Stimulated activated CD4-positive, alpha-beta T cell treated with anti-CD3 and anti-CD28 coated beads, Interleukin-4, amount 100 ng/mL, for 1 hour (primary cell): ENCODE measurements at regions not wholly inside any gene's neighbourhood (a gene's known extent, or its start where the extent isn't known, plus 50 kb on each side); places are given as distances from the start of the nearest gene placed in this dataset.

ENCODE experiments used
- DNase-seq: peaks from one replicate; pipeline ENCODE4 v3.0.0-alpha.2; 2020

GRCh38 chr19:30891051-30891450, 458.2 kb downstream of the TSHZ3 start:
- DNase-seq: no peak

- no peak for DNase-seq
These were observed 459.2 kb downstream of the TSHZ3 start for GRCh38 chr19:30890033-30890432.

GRCh38 chr19:30888937-30889336, 460.3 kb downstream of the TSHZ3 start:
- DNase-seq: no peak

- DNase-seq: no peak
These were observed 462.2 kb downstream of the TSHZ3 start for GRCh38 chr19:30887042-30887441.

GRCh38 chr19:30886222-30886621, 463.0 kb downstream of the TSHZ3 start:
- DNase-seq: no peak

GRCh38 chr19:30884146-30884812, 465.0 kb downstream of the TSHZ3 start:
- no peak for DNase-seq

- no peak for DNase-seq
These were observed 466.2 kb downstream of the TSHZ3 start for GRCh38 chr19:30883071-30883470.

GRCh38 chr19:30882411-30883005, 466.7 kb downstream of the TSHZ3 start:
- no peak for DNase-seq

GRCh38 chr19:30881930-30882329, 467.3 kb downstream of the TSHZ3 start:
- DNase-seq: no peak

GRCh38 chr19:30881281-30881680, 468.0 kb downstream of the TSHZ3 start:
- DNase-seq: no peak

- DNase-seq: no peak
These were observed 468.7 kb downstream of the TSHZ3 start for GRCh38 chr19:30880551-30880950.

- DNase-seq: no peak
These were observed 469.1 kb downstream of the TSHZ3 start for GRCh38 chr19:30880151-30880550.

GRCh38 chr19:30879736-30880135, 469.5 kb downstream of the TSHZ3 start:
- DNase-seq: no peak

- DNase-seq: no peak
These were observed 470.0 kb downstream of the TSHZ3 start for GRCh38 chr19:30879225-30879624.

- DNase-seq: no peak
These were observed 470.7 kb downstream of the TSHZ3 start for GRCh38 chr19:30878495-30878894.

- no peak for DNase-seq
These were observed 471.5 kb downstream of the TSHZ3 start for GRCh38 chr19:30877661-30878113.

GRCh38 chr19:30873691-30874090, 475.5 kb downstream of the TSHZ3 start:
- no peak for DNase-seq

- no peak for DNase-seq
These were observed 476.2 kb downstream of the TSHZ3 start for GRCh38 chr19:30873003-30873402.

- DNase-seq: no peak
These were observed 477.3 kb downstream of the TSHZ3 start for GRCh38 chr19:30871979-30872378.

GRCh38 chr19:30870876-30871275, 478.4 kb downstream of the TSHZ3 start:
- DNase-seq: no peak

GRCh38 chr19:30865511-30865910, 483.7 kb downstream of the TSHZ3 start:
- no peak for DNase-seq

GRCh38 chr19:30864391-30865215, 484.6 kb downstream of the TSHZ3 start:
- no peak for DNase-seq

- DNase-seq: no peak
These were observed 486.4 kb downstream of the TSHZ3 start for GRCh38 chr19:30862876-30863275.

- DNase-seq: no peak
These were observed 487.3 kb downstream of the TSHZ3 start for GRCh38 chr19:30861919-30862318.
